ENCODE measurements at regions not wholly inside any gene's neighbourhood (a gene's known extent, or its start where the extent isn't known, plus 50 kb on each side); places are given as distances from the start of the nearest gene placed in this dataset.

- TF ChIP-seq CTCF (IDR thresholded peaks at IDR 0.05) (no peak), POLR2AphosphoS5 (IDR thresholded peaks at IDR 0.05) (no peak), POLR2A (IDR thresholded peaks at IDR 0.05) (no peak)
These were observed 357.4 kb downstream of the METTL4 start for GRCh38 chr18:2213905-2214304.

Measured in breast epithelium (tissue), 3 donors.